Uterus (tissue), 2 donors: ENCODE measurements at regions not wholly inside any gene's neighbourhood (a gene's known extent, or its start where the extent isn't known, plus 50 kb on each side); places are given as distances from the start of the nearest gene placed in this dataset.

Experiments
- POLR2A ChIP-seq, 2 donors: fragments of 450-650 bp; IDR thresholded peaks; one replicate each; pipeline ENCODE4 v1.6.1; 2016; ENCODE audit warnings: antibody characterized with exemption in 2 of 2, mild to moderate bottlenecking in 1 of 2, moderate library complexity in 1 of 2
- TF ChIP-seq, protein P1 (sequence below), 4 experiments: fragments of 200-600 bp in 2 of 4; fragments of 450-650 bp in 2 of 4; sonication (generic) in 2 of 4; IDR thresholded peaks; one replicate each; pipeline ENCODE4 v1.5.1; 2016 to 2019; ENCODE audit warnings: antibody characterized with exemption in 4 of 4, mild to moderate bottlenecking in 2 of 4, moderate library complexity in 1 of 4

- TF ChIP-seq POLR2A (IDR thresholded peaks at IDR 0.05): no peak
- TF ChIP-seq, protein P1, sequence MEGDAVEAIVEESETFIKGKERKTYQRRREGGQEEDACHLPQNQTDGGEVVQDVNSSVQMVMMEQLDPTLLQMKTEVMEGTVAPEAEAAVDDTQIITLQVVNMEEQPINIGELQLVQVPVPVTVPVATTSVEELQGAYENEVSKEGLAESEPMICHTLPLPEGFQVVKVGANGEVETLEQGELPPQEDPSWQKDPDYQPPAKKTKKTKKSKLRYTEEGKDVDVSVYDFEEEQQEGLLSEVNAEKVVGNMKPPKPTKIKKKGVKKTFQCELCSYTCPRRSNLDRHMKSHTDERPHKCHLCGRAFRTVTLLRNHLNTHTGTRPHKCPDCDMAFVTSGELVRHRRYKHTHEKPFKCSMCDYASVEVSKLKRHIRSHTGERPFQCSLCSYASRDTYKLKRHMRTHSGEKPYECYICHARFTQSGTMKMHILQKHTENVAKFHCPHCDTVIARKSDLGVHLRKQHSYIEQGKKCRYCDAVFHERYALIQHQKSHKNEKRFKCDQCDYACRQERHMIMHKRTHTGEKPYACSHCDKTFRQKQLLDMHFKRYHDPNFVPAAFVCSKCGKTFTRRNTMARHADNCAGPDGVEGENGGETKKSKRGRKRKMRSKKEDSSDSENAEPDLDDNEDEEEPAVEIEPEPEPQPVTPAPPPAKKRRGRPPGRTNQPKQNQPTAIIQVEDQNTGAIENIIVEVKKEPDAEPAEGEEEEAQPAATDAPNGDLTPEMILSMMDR (IDR thresholded peaks at IDR 0.05): no peak
Measured at GRCh38 chr2:72006188-72006736, 141.4 kb downstream of the CYP26B1 start.
